K562 (cell line): ENCODE measurements at regions not wholly inside any gene's neighbourhood (a gene's known extent, or its start where the extent isn't known, plus 50 kb on each side); places are given as distances from the start of the nearest gene placed in this dataset.

ENCODE experiments used
- ATAC-seq: fragments of 200-7000 bp; cut with Tn5 transposase; 3 replicates; pipeline ENCODE4 v1.9.1; 2020; ENCODE audit warnings: moderate library complexity
- BruUV-seq: library from RNA; stranded (reverse); fragments of 400-500 nt; replicated peaks from 2 replicates; lab custom pipeline; 2021; lab: Mats Ljungman, UMichigan
- CTCF ChIA-PET: fragments of 300-600 bp; formaldehyde crosslinking; extraction: SDS; loops from one replicate; lab custom pipeline; 2021; ENCODE audit warnings: low intra/inter-chr PET ratio; lab: Yijun Ruan, JAX
- POLR2A ChIA-PET: fragments of 300-600, 350-650 bp; sonication (Branson Sonifier 250); formaldehyde crosslinking; extraction: SDS; loops from one replicate; lab custom pipeline; 2021; ENCODE audit warnings: antibody characterized with exemption, inconsistent platforms; lab: Yijun Ruan, JAX
- DNase-seq, 4 experiments: peaks; one replicate each; pipeline versions ENCODE4 v3.0.0 to v3.0.0-alpha.2; 2011 to 2018; ENCODE audit warnings: low spot score in 3 of 4, mixed read lengths in 3 of 4; ENCODE audit errors: extremely low read depth in 1 of 4
- FAIRE-seq: peaks from 2 replicates; lab custom pipeline; 2011; peaks lifted over from hg19 to GRCh38; lab: Jason Lieb, UNC
- H2AFZ ChIP-seq: 2 replicates; pipeline ENCODE4 v1.6.0; 2011; ENCODE audit warnings: low read depth, low read length, control low read depth, inconsistent platforms
- H3K27ac ChIP-seq: fragments of 200-600 bp; 3 replicates; pipeline ENCODE4 v1.8.0; 2011; ENCODE audit warnings: low read depth, mild to moderate bottlenecking, control low read depth, inconsistent platforms, low read length, moderate library complexity, mixed read lengths; ENCODE audit errors: extremely low read depth
- H3K27me3 ChIP-seq, 2 experiments: fragments of 300-600 bp in 1 of 2; 2 replicates in 1 of 2; 3 replicates in 1 of 2; pipeline versions ENCODE4 v1.6.0 to v1.8.0; 2011; ENCODE audit warnings: inconsistent platforms in 2 of 2, low read length in 2 of 2, mild to moderate bottlenecking in 1 of 2, mixed read lengths in 1 of 2, moderate library complexity in 1 of 2; ENCODE audit not compliant: control insufficient read depth in 2 of 2, insufficient read depth in 2 of 2
- H3K36me3 ChIP-seq: fragments of 300-600 bp; 3 replicates; pipeline ENCODE4 v1.8.0; 2011; ENCODE audit warnings: mild to moderate bottlenecking, low read length, inconsistent platforms; ENCODE audit not compliant: control insufficient read depth, insufficient read depth
- H3K4me1 ChIP-seq, 2 experiments: fragments of 200-600 bp in 1 of 2; replicated peaks in 1 of 2; 2 replicates in 1 of 2; 3 replicates in 1 of 2; pipeline versions ENCODE4 v1.5.1 to v1.8.0; 2011; ENCODE audit warnings: inconsistent platforms in 2 of 2, low read length in 2 of 2, mild to moderate bottlenecking in 1 of 2, mixed read lengths in 1 of 2, moderate library complexity in 1 of 2; ENCODE audit not compliant: control insufficient read depth in 2 of 2, insufficient read depth in 2 of 2
- H3K4me2 ChIP-seq: 2 replicates; pipeline ENCODE4 v1.6.1; 2011; ENCODE audit warnings: low read length, control low read depth, inconsistent platforms, mixed read lengths; ENCODE audit not compliant: insufficient read depth
- H3K4me3 ChIP-seq: fragments of 200-600 bp; sonication (generic), shearing (Covaris generic); 2 replicates; pipeline ENCODE4 v1.5.1; 2016; ENCODE audit warnings: control low read depth, inconsistent platforms
- H3K79me2 ChIP-seq: fragments of 200-600 bp; 3 replicates; pipeline ENCODE4 v1.8.0; 2011; ENCODE audit warnings: low read length, inconsistent platforms; ENCODE audit not compliant: control insufficient read depth, insufficient read depth
- H3K9ac ChIP-seq, 2 experiments: 2 replicates each; pipeline versions ENCODE4 v1.6.0 to v1.6.1; 2011; ENCODE audit warnings: low read depth in 2 of 2, low read length in 2 of 2, control low read depth in 1 of 2, inconsistent platforms in 1 of 2, mild to moderate bottlenecking in 1 of 2, mixed read lengths in 1 of 2; ENCODE audit not compliant: insufficient read depth in 1 of 2
- H3K9me1 ChIP-seq: one replicate; pipeline ENCODE4 v1.6.0; 2011; ENCODE audit warnings: inconsistent platforms, mild to moderate bottlenecking, low read length, moderate library complexity; ENCODE audit not compliant: control insufficient read depth, insufficient read depth
- H3K9me3 ChIP-seq: replicated peaks from 2 replicates; pipeline ENCODE4 v1.5.1; 2011; ENCODE audit warnings: low read depth, low read length, inconsistent platforms; ENCODE audit not compliant: control insufficient read depth, insufficient read depth
- H4K20me1 ChIP-seq: replicated peaks from 2 replicates; pipeline ENCODE4 v1.6.1; 2011; ENCODE audit warnings: low read length, inconsistent platforms, mixed read lengths; ENCODE audit not compliant: control insufficient read depth, insufficient read depth
- BCL6 ChIP-seq: fragments of 250-450 bp; sonication (Bioruptor Pico); IDR thresholded peaks from 2 replicates; pipeline ENCODE4 v1.4.0; 2020
- ESRRA ChIP-seq: fragments of 450-650 bp; IDR thresholded peaks from 2 replicates; pipeline ENCODE4 v1.6.1; 2014; ENCODE audit warnings: low read depth, mild to moderate bottlenecking, moderate library complexity, borderline replicate concordance
- FUS ChIP-seq: fragments of 200-400 bp; formaldehyde crosslinking; optimal IDR thresholded peaks from 2 replicates; pipeline ENCODE3; 2017; ENCODE audit warnings: low read depth, low read length
- HIVEP1 ChIP-seq: fragments of 250-450 bp; sonication (Bioruptor Pico); IDR thresholded peaks from 2 replicates; pipeline ENCODE4 v1.4.0; 2020; ENCODE audit warnings: mild to moderate bottlenecking
- KDM4B ChIP-seq, 2 experiments: fragments of 450-650 bp in 1 of 2; sonication (generic) in 1 of 2; IDR thresholded peaks; 2 replicates each; pipeline ENCODE4 v1.6.1; 2016 to 2017; ENCODE audit warnings: borderline replicate concordance in 2 of 2, antibody characterized with exemption in 1 of 2, low read depth in 1 of 2, mild to moderate bottlenecking in 1 of 2
- NFIC ChIP-seq: fragments of 450-650 bp; IDR thresholded peaks from 2 replicates; pipeline ENCODE4 v1.6.1; 2017; ENCODE audit warnings: mild to moderate bottlenecking, inconsistent platforms
- RNF219 ChIP-seq: fragments of 250-450 bp; sonication (Bioruptor Pico); IDR thresholded peaks from 2 replicates; pipeline ENCODE4 v1.5.0; 2022; ENCODE audit warnings: mild to moderate bottlenecking
- SETDB1 ChIP-seq: IDR thresholded peaks from one replicate; pipeline ENCODE4 v1.6.1; 2012; ENCODE audit warnings: low read length, control low read depth, inconsistent platforms
- SREBF2 ChIP-seq: sonication (generic); formaldehyde crosslinking; IDR thresholded peaks from 2 replicates; pipeline ENCODE4 v1.4.0; 2020; ENCODE audit warnings: mild to moderate bottlenecking, missing genetic modification reagents
- SRSF9 ChIP-seq: fragments of 200-400 bp; formaldehyde crosslinking; IDR thresholded peaks from 2 replicates; pipeline ENCODE4 v1.6.1; 2017; ENCODE audit warnings: low read depth, low read length, borderline replicate concordance
- THAP7 ChIP-seq: fragments of 250-450 bp; sonication (Bioruptor Pico); IDR thresholded peaks from 2 replicates; pipeline ENCODE4 v1.5.0; 2021
- XRCC3 ChIP-seq: fragments of 450-650 bp; IDR thresholded peaks from 2 replicates; pipeline ENCODE4 v1.6.1; 2017; ENCODE audit warnings: mild to moderate bottlenecking, moderate library complexity
- XRCC5 ChIP-seq: fragments of 200-400 bp; formaldehyde crosslinking; IDR thresholded peaks from 2 replicates; pipeline ENCODE4 v1.6.1; 2017; ENCODE audit warnings: low read depth, mild to moderate bottlenecking, low read length
- ZNF408 ChIP-seq: fragments of 250-450 bp; sonication (Bioruptor Pico); IDR thresholded peaks from 2 replicates; pipeline ENCODE4 v1.4.0; 2020; ENCODE audit warnings: low read depth, mild to moderate bottlenecking, moderate library complexity
- WGBS: fragments of 100-300 bp; shearing (Covaris generic); methylation state at CpG from one replicate; pipeline ENCODE4 v1.1.6; 2016; ENCODE audit warnings: low coverage, mixed read lengths; ENCODE audit not compliant: insufficient coverage; ENCODE audit errors: missing lambda C conversion rate; 5-methylcytosine and 5-hydroxymethylcytosine counted together
- in situ Hi-C: fragments of 300-500 bp; cut with MboI; formaldehyde crosslinking; loops from 4 replicates; pipeline ENCODE4 v1.15.0; 2018; ENCODE audit warnings: inconsistent platforms, mixed read lengths
- intact Hi-C: fragments of 100-400 bp; cut with micrococcal nuclease; formaldehyde crosslinking; loops from 2 replicates; pipeline ENCODE4 v1.14.2; 2022
- TF ChIP-seq, protein P1 (sequence below): fragments of 450-650 bp; IDR thresholded peaks from 2 replicates; pipeline ENCODE4 v1.6.1; 2016; ENCODE audit warnings: mild to moderate bottlenecking
- TF ChIP-seq, protein P2 (sequence below): fragments of 250-450 bp; sonication (Bioruptor Pico); IDR thresholded peaks from 2 replicates; pipeline ENCODE4 v1.5.0; 2021

DNA sequence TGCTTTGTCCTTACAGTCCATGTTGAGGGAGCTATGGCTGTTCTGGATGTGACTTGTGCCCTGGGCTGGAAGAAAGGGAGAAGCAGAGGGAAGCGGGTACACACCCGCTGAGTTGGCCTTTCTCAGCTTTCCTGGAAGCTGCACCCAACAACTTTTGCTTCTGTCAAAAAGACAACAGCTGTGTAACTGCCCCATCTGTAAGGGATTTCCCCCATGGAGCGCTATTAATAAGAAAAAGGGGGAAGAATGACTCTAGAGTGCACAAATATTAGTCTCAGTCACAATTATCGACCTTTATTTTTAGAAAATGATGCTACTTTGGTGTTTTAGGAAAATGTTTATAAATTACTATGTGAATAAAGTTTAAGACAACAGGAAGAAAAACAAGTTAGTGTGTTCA, 368.3 kb downstream of the RAD51AP2 start:
- Histone ChIP-seq H3K9me1 (no peaks in the 10 kb centered on the region), H3K27me3 (no peaks in the 10 kb centered on the region), H4K20me1 (no peaks in the 10 kb centered on the region), H3K9ac (no peak overlapping the region; a peak in 1 of 4 replicates), H3K36me3 (no peaks in the 10 kb centered on the region), H3K4me3 (no peak overlapping the region), H3K4me2 (no peak overlapping the region), H3K9me3 (no peaks in the 10 kb centered on the region), H3K4me1 (peaks cover 0 to 11% of the 10 kb centered on the region in 2 experiments; a peak in 3 of 5 replicates), H3K79me2 (no peaks in the 10 kb centered on the region), H3K27ac (no peak overlapping the region), H2AFZ (peak overlapping the region; percentile 77)
- DNase-seq (no peak), FAIRE-seq (no peak), ATAC-seq (no peak)
- in situ Hi-C loops (no loop called here), intact Hi-C loops (loop anchor here (5.0 kb wide), 1 partner anchor 373 kb away; no protein-coding TSS in a partner anchor)
- ChIA-PET POLR2A (interaction anchor here (0.6 to 0.7 kb wide), 2 partner anchors 26 to 152 kb away, joined by 3 read pairs; no protein-coding TSS in a partner anchor), CTCF (no interaction called here)
- 25% methylated on average over 4 of the region's 4 CpGs for WGBS
- TF ChIP-seq XRCC3 (no peak), RNF219 (no peak), KDM4B (IDR thresholded peaks at IDR 0.05; ENCODE audit: borderline replicate concordance in 2 of 2, low read depth in 1 of 2) (no peak), FUS (no peak), SRSF9 (no peak), XRCC5 (no peak), BCL6 (no peak), NFIC (no peak), ZNF408 (CRISPR knock-in tag) (no peak), THAP7 (CRISPR knock-in tag) (no peak), SETDB1 (no peak), ESRRA (no peak), HIVEP1 (CRISPR knock-in tag) (no peak), SREBF2 (CRISPR knock-in tag) (no peak)
- TF ChIP-seq, protein P1, sequence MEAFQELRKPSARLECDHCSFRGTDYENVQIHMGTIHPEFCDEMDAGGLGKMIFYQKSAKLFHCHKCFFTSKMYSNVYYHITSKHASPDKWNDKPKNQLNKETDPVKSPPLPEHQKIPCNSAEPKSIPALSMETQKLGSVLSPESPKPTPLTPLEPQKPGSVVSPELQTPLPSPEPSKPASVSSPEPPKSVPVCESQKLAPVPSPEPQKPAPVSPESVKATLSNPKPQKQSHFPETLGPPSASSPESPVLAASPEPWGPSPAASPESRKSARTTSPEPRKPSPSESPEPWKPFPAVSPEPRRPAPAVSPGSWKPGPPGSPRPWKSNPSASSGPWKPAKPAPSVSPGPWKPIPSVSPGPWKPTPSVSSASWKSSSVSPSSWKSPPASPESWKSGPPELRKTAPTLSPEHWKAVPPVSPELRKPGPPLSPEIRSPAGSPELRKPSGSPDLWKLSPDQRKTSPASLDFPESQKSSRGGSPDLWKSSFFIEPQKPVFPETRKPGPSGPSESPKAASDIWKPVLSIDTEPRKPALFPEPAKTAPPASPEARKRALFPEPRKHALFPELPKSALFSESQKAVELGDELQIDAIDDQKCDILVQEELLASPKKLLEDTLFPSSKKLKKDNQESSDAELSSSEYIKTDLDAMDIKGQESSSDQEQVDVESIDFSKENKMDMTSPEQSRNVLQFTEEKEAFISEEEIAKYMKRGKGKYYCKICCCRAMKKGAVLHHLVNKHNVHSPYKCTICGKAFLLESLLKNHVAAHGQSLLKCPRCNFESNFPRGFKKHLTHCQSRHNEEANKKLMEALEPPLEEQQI: no peak
- TF ChIP-seq, protein P2, sequence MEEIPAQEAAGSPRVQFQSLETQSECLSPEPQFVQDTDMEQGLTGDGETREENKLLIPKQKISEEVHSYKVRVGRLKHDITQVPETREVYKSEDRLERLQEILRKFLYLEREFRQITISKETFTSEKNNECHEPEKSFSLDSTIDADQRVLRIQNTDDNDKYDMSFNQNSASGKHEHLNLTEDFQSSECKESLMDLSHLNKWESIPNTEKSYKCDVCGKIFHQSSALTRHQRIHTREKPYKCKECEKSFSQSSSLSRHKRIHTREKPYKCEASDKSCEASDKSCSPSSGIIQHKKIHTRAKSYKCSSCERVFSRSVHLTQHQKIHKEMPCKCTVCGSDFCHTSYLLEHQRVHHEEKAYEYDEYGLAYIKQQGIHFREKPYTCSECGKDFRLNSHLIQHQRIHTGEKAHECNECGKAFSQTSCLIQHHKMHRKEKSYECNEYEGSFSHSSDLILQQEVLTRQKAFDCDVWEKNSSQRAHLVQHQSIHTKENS (CRISPR knock-in tag): no peak
- no TSS peak for BruUV-seq
